ENCODE measurements at regions not wholly inside any gene's neighbourhood (a gene's known extent, or its start where the extent isn't known, plus 50 kb on each side); places are given as distances from the start of the nearest gene placed in this dataset.

DNA sequence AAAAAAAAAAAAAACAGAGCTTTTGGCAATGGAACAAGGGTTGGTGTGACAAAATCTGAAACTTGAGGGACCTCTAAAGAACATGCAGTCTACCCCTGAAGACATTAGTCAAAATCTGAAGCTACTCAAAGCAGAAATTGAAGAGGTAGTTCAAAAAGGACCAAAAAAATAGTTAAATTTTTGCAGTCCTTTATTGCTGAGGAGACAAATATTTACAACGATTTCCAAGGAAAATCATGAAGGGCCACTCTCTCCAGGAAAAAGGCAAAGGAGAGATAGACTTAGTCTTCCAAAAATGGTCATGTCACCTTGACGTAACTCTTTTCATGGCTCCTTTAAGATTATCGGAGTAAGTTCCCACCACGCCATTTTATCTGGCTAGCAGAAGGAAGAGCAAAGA lies 452.0 kb downstream of the XIRP2 start:
- TF ChIP-seq, protein P1, sequence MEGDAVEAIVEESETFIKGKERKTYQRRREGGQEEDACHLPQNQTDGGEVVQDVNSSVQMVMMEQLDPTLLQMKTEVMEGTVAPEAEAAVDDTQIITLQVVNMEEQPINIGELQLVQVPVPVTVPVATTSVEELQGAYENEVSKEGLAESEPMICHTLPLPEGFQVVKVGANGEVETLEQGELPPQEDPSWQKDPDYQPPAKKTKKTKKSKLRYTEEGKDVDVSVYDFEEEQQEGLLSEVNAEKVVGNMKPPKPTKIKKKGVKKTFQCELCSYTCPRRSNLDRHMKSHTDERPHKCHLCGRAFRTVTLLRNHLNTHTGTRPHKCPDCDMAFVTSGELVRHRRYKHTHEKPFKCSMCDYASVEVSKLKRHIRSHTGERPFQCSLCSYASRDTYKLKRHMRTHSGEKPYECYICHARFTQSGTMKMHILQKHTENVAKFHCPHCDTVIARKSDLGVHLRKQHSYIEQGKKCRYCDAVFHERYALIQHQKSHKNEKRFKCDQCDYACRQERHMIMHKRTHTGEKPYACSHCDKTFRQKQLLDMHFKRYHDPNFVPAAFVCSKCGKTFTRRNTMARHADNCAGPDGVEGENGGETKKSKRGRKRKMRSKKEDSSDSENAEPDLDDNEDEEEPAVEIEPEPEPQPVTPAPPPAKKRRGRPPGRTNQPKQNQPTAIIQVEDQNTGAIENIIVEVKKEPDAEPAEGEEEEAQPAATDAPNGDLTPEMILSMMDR (IDR thresholded peaks at IDR 0.05; ENCODE audit: insufficient read depth, low read depth, low read length, missing control alignments): no peak
- DNase-seq (ENCODE audit: low read depth): no peak
- H3K4me3 ChIP-seq (ENCODE audit: low read depth, low read length): no peak overlapping the region

- DNase-seq (ENCODE audit: low read depth): no peak
- TF ChIP-seq, protein P1 (IDR thresholded peaks at IDR 0.05; ENCODE audit: insufficient read depth, low read depth, low read length, missing control alignments): no peak
- no peak overlapping the region for H3K4me3 ChIP-seq (ENCODE audit: low read depth, low read length)
Measured at GRCh38 chr2:167336213-167336612, 447.9 kb downstream of the XIRP2 start.

GRCh38 chr2:167335541-167335992 lies 447.3 kb downstream of the XIRP2 start:
- DNase-seq (ENCODE audit: low read depth): no peak
- TF ChIP-seq, protein P1 (IDR thresholded peaks at IDR 0.05; ENCODE audit: insufficient read depth, low read depth, low read length, missing control alignments): no peak

DNA sequence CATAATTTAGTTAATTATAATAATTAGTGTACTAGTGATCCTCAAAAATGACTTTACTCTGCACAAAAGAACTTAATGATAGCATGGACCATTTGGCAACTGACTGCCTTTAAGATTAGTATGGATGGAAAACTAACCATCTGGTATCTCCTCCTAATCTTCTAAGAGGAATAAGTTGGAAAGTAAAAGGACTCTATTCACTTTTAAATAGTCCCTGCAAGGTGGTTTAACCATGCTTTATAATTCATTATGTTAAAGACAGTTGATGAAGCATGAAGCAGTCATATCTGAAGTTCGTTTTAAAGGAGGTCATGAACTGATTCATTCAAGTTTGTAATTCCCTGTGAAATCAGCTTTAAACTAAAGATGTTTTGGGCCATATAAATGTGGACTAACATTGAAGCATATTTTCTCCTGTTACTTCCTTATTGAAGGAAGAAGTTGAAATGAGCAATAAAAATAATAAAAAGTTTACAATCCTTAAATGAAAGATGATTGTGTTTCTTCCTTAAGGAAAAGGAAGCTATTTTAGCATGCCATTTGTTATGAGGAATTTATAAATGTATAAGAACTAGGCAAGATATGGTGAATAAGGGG lies 446.0 kb downstream of the XIRP2 start:
- H3K4me3 ChIP-seq (ENCODE audit: low read depth, low read length): no peak overlapping the region
- no peak for DNase-seq (ENCODE audit: low read depth)
- TF ChIP-seq, protein P1 (IDR thresholded peaks at IDR 0.05; ENCODE audit: insufficient read depth, low read depth, low read length, missing control alignments): no peak

More at GRCh38 chr2:167335541-167335992, 447.3 kb downstream of the XIRP2 start:
- no peak overlapping the region for H3K4me3 ChIP-seq (ENCODE audit: low read depth, low read length)

- DNase-seq (ENCODE audit: low read depth): no peak
- no peak overlapping the region for H3K4me3 ChIP-seq (ENCODE audit: low read depth, low read length)
- TF ChIP-seq, protein P1 (IDR thresholded peaks at IDR 0.05; ENCODE audit: insufficient read depth, low read depth, low read length, missing control alignments): no peak
Measured at GRCh38 chr2:167333245-167333644, 445.0 kb downstream of the XIRP2 start.

DNA sequence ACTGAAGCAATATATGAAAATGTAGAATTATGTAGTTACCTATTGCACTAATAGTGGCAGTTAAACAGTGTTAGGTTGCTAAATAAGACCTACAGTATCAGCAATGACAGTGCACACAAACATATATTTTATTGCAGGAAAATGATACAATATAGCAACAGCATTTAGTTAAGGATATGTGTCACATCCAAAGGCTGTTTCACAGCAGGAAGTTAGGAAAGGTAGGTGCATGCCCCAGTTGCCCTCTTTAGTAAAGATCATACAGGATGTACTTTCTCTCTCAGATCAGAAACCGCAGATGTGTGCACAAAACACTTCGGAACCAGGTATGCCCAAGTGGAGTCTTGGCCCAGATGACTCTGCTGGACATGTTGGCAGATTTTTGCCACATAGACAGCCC lies 444.1 kb downstream of the XIRP2 start:
- H3K4me3 ChIP-seq (ENCODE audit: low read depth, low read length): no peak overlapping the region
- TF ChIP-seq, protein P1 (IDR thresholded peaks at IDR 0.05; ENCODE audit: insufficient read depth, low read depth, low read length, missing control alignments): no peak
- DNase-seq (ENCODE audit: low read depth): no peak
